Tibial artery (tissue), 4 donors: ENCODE measurements at regions not wholly inside any gene's neighbourhood (a gene's known extent, or its start where the extent isn't known, plus 50 kb on each side); places are given as distances from the start of the nearest gene placed in this dataset.

Experiments used
- DNase-seq, 2 donors: peaks; one replicate each; pipeline ENCODE4 v3.0.0-alpha.2; 2019
- H3K27ac ChIP-seq, 2 donors: fragments of 200-600 bp; sonication (generic) in 1 of 2; 1 replicate in 1 of 2; 2 replicates in 1 of 2; pipeline ENCODE4 v1.5.1; 2018 to 2019; ENCODE audit warnings: mild to moderate bottlenecking in 1 of 2
- H3K27me3 ChIP-seq, 2 donors: fragments of 200-600 bp; sonication (generic) in 1 of 2; one replicate each; pipeline versions ENCODE4 v1.5.1 to v1.6.0; 2016 to 2019
- H3K36me3 ChIP-seq, 3 donors: fragments of 200-600 bp; sonication (generic) in 2 of 3; one replicate each; pipeline ENCODE4 v1.5.1; 2016 to 2019; ENCODE audit warnings: mild to moderate bottlenecking in 2 of 3
- H3K4me1 ChIP-seq, 4 donors: fragments of 200-600 bp; sonication (generic) in 2 of 4; 1 replicate in 3 of 4; 2 replicates in 1 of 4; pipeline ENCODE4 v1.5.1; 2016 to 2019
- H3K4me3 ChIP-seq, 2 donors: fragments of 200-600 bp; sonication (generic) in 1 of 2; 1 replicate in 1 of 2; 2 replicates in 1 of 2; pipeline ENCODE4 v1.5.1; 2018 to 2019; ENCODE audit warnings: mild to moderate bottlenecking in 2 of 2
- H3K9me3 ChIP-seq, 3 donors: fragments of 200-600 bp; sonication (generic) in 1 of 3; one replicate each; pipeline ENCODE4 v1.5.1; 2016 to 2019
- intact Hi-C: fragments of 100-400 bp; cut with DNase I; formaldehyde crosslinking; loops from one replicate; pipeline ENCODE4 v1.15.0; 2023; ENCODE audit warnings: low total_unique reads
- TF ChIP-seq, protein P1 (sequence below), 2 experiments: fragments of 200-600 bp in 1 of 2; fragments of 450-650 bp in 1 of 2; IDR thresholded peaks; one replicate each; pipeline ENCODE4 v1.5.1; 2017 to 2019; ENCODE audit warnings: antibody characterized with exemption in 2 of 2, mild to moderate bottlenecking in 1 of 2, moderate library complexity in 1 of 2

- Histone ChIP-seq H3K9me3 (no peaks in the 10 kb centered on the region), H3K27me3 (no peaks in the 10 kb centered on the region), H3K27ac (no peak overlapping the region), H3K4me1 (no peaks in the 10 kb centered on the region), H3K36me3 (no peaks in the 10 kb centered on the region), H3K4me3 (no peak overlapping the region)
- intact Hi-C loops: no loop called here
- DNase-seq: no peak
- TF ChIP-seq, protein P1, sequence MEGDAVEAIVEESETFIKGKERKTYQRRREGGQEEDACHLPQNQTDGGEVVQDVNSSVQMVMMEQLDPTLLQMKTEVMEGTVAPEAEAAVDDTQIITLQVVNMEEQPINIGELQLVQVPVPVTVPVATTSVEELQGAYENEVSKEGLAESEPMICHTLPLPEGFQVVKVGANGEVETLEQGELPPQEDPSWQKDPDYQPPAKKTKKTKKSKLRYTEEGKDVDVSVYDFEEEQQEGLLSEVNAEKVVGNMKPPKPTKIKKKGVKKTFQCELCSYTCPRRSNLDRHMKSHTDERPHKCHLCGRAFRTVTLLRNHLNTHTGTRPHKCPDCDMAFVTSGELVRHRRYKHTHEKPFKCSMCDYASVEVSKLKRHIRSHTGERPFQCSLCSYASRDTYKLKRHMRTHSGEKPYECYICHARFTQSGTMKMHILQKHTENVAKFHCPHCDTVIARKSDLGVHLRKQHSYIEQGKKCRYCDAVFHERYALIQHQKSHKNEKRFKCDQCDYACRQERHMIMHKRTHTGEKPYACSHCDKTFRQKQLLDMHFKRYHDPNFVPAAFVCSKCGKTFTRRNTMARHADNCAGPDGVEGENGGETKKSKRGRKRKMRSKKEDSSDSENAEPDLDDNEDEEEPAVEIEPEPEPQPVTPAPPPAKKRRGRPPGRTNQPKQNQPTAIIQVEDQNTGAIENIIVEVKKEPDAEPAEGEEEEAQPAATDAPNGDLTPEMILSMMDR (IDR thresholded peaks at IDR 0.05): no peak
Measured at GRCh38 chr1:185412385-185413087, 95.5 kb upstream of the IVNS1ABP start.

DNA sequence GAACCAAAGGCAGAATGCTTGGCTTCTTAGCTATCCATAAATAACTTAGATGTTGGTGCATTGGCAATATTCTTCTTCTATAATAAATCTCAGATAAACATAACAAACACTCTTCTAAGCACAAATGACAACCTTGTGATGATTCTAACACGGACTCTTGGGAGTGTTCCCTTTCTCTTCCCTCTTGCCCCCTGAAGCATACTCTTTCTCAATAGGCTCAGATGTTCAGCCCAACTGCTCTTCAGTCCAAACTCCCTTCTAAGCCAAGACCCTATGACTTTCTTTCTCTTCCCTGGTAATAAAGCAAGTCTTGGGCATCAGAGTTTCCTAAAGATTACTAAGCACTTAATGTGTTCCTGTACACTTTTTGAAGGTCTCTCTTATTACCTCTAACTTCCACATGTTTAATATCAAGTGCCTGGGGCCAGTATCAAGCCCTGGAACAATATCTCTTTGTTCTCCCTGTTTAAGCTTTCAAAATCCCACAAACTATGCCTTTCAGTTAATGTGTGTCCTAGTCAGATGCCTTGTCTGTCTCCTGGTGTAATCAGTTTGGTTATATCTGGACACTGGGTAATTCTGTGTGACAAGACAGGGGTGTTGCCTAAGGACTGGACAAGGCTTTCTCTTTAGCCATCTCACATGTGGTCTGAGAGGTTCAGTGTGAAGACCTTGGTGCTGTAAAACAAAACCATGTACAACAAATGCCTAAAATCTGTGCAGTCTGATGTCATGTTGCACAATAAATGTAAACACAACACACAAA, 92.9 kb upstream of the IVNS1ABP start:
- DNase-seq: no peak
- Histone ChIP-seq H3K36me3 (no peaks in the 10 kb centered on the region), H3K4me3 (no peak overlapping the region), H3K27me3 (no peaks in the 10 kb centered on the region), H3K9me3 (no peaks in the 10 kb centered on the region), H3K4me1 (no peaks in the 10 kb centered on the region), H3K27ac (no peak overlapping the region)
- TF ChIP-seq, protein P1 (IDR thresholded peaks at IDR 0.05): no peak
- intact Hi-C loops: no loop called here

DNA sequence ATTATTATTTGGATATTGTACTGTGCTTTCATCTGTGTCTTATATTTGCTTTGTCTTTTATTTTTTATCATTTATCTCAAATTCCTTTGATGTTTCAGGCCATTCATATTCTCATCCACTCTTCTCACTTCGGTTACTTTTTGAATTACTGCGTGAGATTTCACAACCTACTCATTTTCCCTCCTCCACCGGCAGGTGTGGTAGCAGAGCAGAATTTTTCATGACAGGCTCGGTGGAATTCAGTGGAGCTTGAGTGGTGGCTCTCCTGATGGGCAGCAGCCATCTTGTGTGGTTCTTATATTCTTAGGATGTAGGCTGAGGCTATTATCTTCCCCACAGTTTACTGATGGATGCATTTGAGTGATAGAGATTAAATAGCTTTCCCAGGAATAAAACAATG, 92.3 kb upstream of the IVNS1ABP start:
- no peak overlapping the region for H3K4me3 ChIP-seq
- no peaks in the 10 kb centered on the region for H3K27me3 ChIP-seq
- no peaks in the 10 kb centered on the region for H3K9me3 ChIP-seq
- TF ChIP-seq, protein P1 (IDR thresholded peaks at IDR 0.05): no peak
- no peaks in the 10 kb centered on the region for H3K36me3 ChIP-seq
- DNase-seq: no peak
- no peak overlapping the region for H3K27ac ChIP-seq
- H3K4me1 ChIP-seq: no peaks in the 10 kb centered on the region
- intact Hi-C loops: no loop called here

DNA sequence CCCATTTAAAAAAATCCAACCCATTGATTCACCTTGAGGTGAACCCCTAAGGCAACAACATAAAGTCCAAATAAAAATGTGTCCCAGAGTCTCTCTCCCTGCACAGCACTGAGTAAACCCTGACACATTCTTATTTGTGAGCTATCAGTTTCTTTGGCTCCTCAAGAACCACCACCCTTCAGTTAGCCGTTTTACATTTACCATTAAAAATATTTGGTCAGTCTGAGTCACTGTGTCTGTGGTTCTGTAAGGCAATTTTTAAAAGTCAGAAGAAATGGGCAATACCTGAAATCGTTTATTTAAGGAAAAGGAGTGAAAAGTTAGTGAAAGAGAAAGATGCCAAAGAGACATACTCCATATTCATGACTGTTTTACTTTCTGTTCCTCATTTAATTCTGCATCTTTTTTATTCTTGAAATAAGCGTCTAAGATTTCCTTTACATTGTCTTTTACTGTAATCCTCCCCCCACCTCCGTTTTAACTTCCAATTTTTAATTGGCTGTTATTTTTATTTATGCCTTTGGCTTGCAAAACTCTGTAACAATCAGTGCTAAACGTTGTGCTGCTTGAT, 91.7 kb upstream of the IVNS1ABP start:
- no peaks in the 10 kb centered on the region for H3K4me1 ChIP-seq
- H3K9me3 ChIP-seq: no peaks in the 10 kb centered on the region
- no peak for DNase-seq
- H3K27me3 ChIP-seq: no peaks in the 10 kb centered on the region
- no peaks in the 10 kb centered on the region for H3K36me3 ChIP-seq
- H3K4me3 ChIP-seq: no peak overlapping the region
- intact Hi-C loops: no loop called here
- no peak overlapping the region for H3K27ac ChIP-seq
- TF ChIP-seq, protein P1 (IDR thresholded peaks at IDR 0.05): no peak

GRCh38 chr1:185406691-185407009, 89.6 kb upstream of the IVNS1ABP start:
- no peaks in the 10 kb centered on the region for H3K36me3 ChIP-seq
- H3K4me3 ChIP-seq: no peak overlapping the region
- H3K27ac ChIP-seq: no peak overlapping the region
- H3K27me3 ChIP-seq: no peaks in the 10 kb centered on the region
- H3K4me1 ChIP-seq: no peaks in the 10 kb centered on the region
- DNase-seq: no peak
- intact Hi-C loops: no loop called here
- H3K9me3 ChIP-seq: no peaks in the 10 kb centered on the region
- TF ChIP-seq, protein P1 (IDR thresholded peaks at IDR 0.05): no peak
